22Rv1 (cell line): ENCODE measurements at regions not wholly inside any gene's neighbourhood (a gene's known extent, or its start where the extent isn't known, plus 50 kb on each side); places are given as distances from the start of the nearest gene placed in this dataset.

Source experiments
- H3K27ac ChIP-seq: fragments of 450-650 bp; 2 replicates; pipeline ENCODE4 v1.5.1; 2017
- CTCF ChIP-seq: fragments of 450-650 bp; IDR thresholded peaks from 2 replicates; pipeline ENCODE4 v1.5.1; 2017; ENCODE audit warnings: mild to moderate bottlenecking
- ZFX ChIP-seq: fragments of 450-650 bp; IDR thresholded peaks from 2 replicates; pipeline ENCODE4 v1.6.1; 2017; ENCODE audit warnings: antibody characterized with exemption, borderline replicate concordance

GRCh38 chr11:131137046-131137445, 220.8 kb upstream of the SNX19 start:
- TF ChIP-seq CTCF (no peak), ZFX (no peak)
- no peak overlapping the region for H3K27ac ChIP-seq

- no peak for TF ChIP-seq ZFX
- no peak for TF ChIP-seq CTCF
- no peak overlapping the region for H3K27ac ChIP-seq
These were observed 222.5 kb upstream of the SNX19 start for GRCh38 chr11:131138731-131139130.

GRCh38 chr11:131145791-131146190, 224.6 kb upstream of the NTM start:
- TF ChIP-seq ZFX: no peak
- no peak for TF ChIP-seq CTCF
- no peak overlapping the region for H3K27ac ChIP-seq

GRCh38 chr11:131146827-131147490, 223.5 kb upstream of the NTM start:
- no peak overlapping the region for H3K27ac ChIP-seq
- TF ChIP-seq ZFX (no peak), CTCF (no peak)

GRCh38 chr11:131154351-131154750, 216.1 kb upstream of the NTM start:
- no peak overlapping the region for H3K27ac ChIP-seq
- TF ChIP-seq CTCF (no peak), ZFX (no peak)

GRCh38 chr11:131157678-131158077, 212.7 kb upstream of the NTM start:
- H3K27ac ChIP-seq: no peak overlapping the region
- TF ChIP-seq CTCF (no peak), ZFX (no peak)

- TF ChIP-seq ZFX: no peak
- no peak for TF ChIP-seq CTCF
These were observed 209.6 kb upstream of the NTM start for GRCh38 chr11:131160846-131161245.

More at GRCh38 chr11:131160846-131161245, 209.6 kb upstream of the NTM start:
- H3K27ac ChIP-seq: no peak overlapping the region
